GM12878 (cell line): ENCODE measurements at regions not wholly inside any gene's neighbourhood (a gene's known extent, or its start where the extent isn't known, plus 50 kb on each side); places are given as distances from the start of the nearest gene placed in this dataset.

Source experiments
- MTA2 ChIP-seq: fragments of 450-650 bp; IDR thresholded peaks from 2 replicates; pipeline ENCODE4 v1.6.1; 2016; ENCODE audit warnings: low read depth, mild to moderate bottlenecking, moderate library complexity
- TF ChIP-seq, protein P1 (sequence below): IDR thresholded peaks from 2 replicates; pipeline ENCODE4 v1.6.1; 2012; ENCODE audit warnings: mild to moderate bottlenecking, low read depth, low read length

DNA sequence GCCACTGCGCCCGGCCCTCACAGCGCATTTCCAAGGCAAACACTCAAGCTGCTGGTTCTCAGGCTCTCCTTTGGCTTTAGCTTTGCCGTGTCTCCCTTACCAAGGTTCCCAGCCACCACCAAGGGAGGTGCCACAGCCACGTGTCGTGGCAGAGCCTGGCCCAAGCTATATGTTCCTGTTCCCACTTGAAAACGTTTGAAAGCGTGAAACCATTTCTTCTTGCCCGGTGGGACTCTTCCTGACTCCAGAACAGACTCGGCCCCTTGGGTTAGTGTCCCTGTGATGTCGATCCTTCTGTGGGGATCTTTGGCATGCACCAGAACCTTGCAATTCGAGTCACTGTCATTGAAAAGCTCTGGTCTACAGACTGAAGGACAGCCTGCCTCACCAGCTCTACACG, 147.9 kb downstream of the HSD17B3 start:
- no peak for TF ChIP-seq MTA2
- TF ChIP-seq, protein P1, sequence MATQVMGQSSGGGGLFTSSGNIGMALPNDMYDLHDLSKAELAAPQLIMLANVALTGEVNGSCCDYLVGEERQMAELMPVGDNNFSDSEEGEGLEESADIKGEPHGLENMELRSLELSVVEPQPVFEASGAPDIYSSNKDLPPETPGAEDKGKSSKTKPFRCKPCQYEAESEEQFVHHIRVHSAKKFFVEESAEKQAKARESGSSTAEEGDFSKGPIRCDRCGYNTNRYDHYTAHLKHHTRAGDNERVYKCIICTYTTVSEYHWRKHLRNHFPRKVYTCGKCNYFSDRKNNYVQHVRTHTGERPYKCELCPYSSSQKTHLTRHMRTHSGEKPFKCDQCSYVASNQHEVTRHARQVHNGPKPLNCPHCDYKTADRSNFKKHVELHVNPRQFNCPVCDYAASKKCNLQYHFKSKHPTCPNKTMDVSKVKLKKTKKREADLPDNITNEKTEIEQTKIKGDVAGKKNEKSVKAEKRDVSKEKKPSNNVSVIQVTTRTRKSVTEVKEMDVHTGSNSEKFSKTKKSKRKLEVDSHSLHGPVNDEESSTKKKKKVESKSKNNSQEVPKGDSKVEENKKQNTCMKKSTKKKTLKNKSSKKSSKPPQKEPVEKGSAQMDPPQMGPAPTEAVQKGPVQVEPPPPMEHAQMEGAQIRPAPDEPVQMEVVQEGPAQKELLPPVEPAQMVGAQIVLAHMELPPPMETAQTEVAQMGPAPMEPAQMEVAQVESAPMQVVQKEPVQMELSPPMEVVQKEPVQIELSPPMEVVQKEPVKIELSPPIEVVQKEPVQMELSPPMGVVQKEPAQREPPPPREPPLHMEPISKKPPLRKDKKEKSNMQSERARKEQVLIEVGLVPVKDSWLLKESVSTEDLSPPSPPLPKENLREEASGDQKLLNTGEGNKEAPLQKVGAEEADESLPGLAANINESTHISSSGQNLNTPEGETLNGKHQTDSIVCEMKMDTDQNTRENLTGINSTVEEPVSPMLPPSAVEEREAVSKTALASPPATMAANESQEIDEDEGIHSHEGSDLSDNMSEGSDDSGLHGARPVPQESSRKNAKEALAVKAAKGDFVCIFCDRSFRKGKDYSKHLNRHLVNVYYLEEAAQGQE: no peak
